Cardiac muscle cell (in vitro differentiated cells and primary cell): ENCODE measurements at regions not wholly inside any gene's neighbourhood (a gene's known extent, or its start where the extent isn't known, plus 50 kb on each side); places are given as distances from the start of the nearest gene placed in this dataset.
A peak's percentile ranks its signal among the peaks of the same experiment; 100 is the strongest.

ENCODE experiments used
- DNase-seq, 2 donors: peaks; one replicate each; pipeline versions ENCODE4 v3.0.0 to v3.0.0-alpha.2; 2010 to 2017; ENCODE audit warnings: low read depth in 1 of 2, low spot score in 1 of 2
- H3K27ac ChIP-seq: fragments of 200-600 bp; sonication (generic); 2 replicates; pipeline ENCODE4 v1.5.1; 2016
- H3K27me3 ChIP-seq: fragments of 200-600 bp; sonication (generic); 2 replicates; pipeline ENCODE4 v1.6.0; 2016; ENCODE audit warnings: control low read depth
- H3K36me3 ChIP-seq: fragments of 200-600 bp; sonication (generic); 2 replicates; pipeline ENCODE4 v1.5.1; 2016; ENCODE audit warnings: control low read depth
- H3K4me1 ChIP-seq: fragments of 200-600 bp; sonication (generic); 2 replicates; pipeline ENCODE4 v1.8.1; 2017; ENCODE audit warnings: low read depth, mild to moderate bottlenecking, mixed run types
- H3K4me3 ChIP-seq: fragments of 200-600 bp; sonication (generic); 2 replicates; pipeline ENCODE4 v1.5.1; 2016; ENCODE audit warnings: mild to moderate bottlenecking
- H3K9me3 ChIP-seq: fragments of 200-600 bp; sonication (generic); 2 replicates; pipeline ENCODE4 v1.5.1; 2017; ENCODE audit warnings: low read depth, mild to moderate bottlenecking, control low read depth
- CTCF ChIP-seq: IDR thresholded peaks from 2 replicates; pipeline ENCODE4 v1.5.1; 2012; ENCODE audit warnings: low read depth, mild to moderate bottlenecking, low read length

- TF ChIP-seq CTCF: no peak
- no peak overlapping the region for H3K4me3 ChIP-seq
Observed at GRCh38 chr4:110310795-110311194, 112.4 kb upstream of the ELOVL6 start.

GRCh38 chr4:110309675-110310074, 111.3 kb upstream of the ELOVL6 start:
- no peaks in the 10 kb centered on the region for H3K36me3 ChIP-seq
- H3K4me1 ChIP-seq: no peaks in the 10 kb centered on the region
- H3K4me3 ChIP-seq: no peak overlapping the region
- no peaks in the 10 kb centered on the region for H3K9me3 ChIP-seq
- no peak for TF ChIP-seq CTCF
- H3K27me3 ChIP-seq: no peaks in the 10 kb centered on the region
- no peak overlapping the region for H3K27ac ChIP-seq
- DNase-seq: peak in 1 of 2 donors; percentile 39

More at GRCh38 chr4:110310795-110311194, 112.4 kb upstream of the ELOVL6 start:
- H3K9me3 ChIP-seq: no peaks in the 10 kb centered on the region
- H3K27ac ChIP-seq: no peak overlapping the region
- H3K36me3 ChIP-seq: no peaks in the 10 kb centered on the region
- no peaks in the 10 kb centered on the region for H3K4me1 ChIP-seq
- H3K27me3 ChIP-seq: no peaks in the 10 kb centered on the region
- DNase-seq: peak in 1 of 2 donors; percentile 6

GRCh38 chr4:110306303-110306702, 107.9 kb upstream of the ELOVL6 start:
- H3K36me3 ChIP-seq: no peaks in the 10 kb centered on the region
- no peak for TF ChIP-seq CTCF
- peak in 1 of 2 donors; percentile 12 for DNase-seq

GRCh38 chr4:110305455-110305854, 107.0 kb upstream of the ELOVL6 start:
- no peaks in the 10 kb centered on the region for H3K36me3 ChIP-seq
- no peak overlapping the region for H3K4me3 ChIP-seq
- no peak overlapping the region for H3K27ac ChIP-seq
- no peak for DNase-seq
- no peaks in the 10 kb centered on the region for H3K27me3 ChIP-seq
- no peak for TF ChIP-seq CTCF
- H3K9me3 ChIP-seq: no peaks in the 10 kb centered on the region
- H3K4me1 ChIP-seq: no peaks in the 10 kb centered on the region

More at GRCh38 chr4:110306303-110306702, 107.9 kb upstream of the ELOVL6 start:
- Histone ChIP-seq H3K9me3 (no peaks in the 10 kb centered on the region), H3K4me3 (no peak overlapping the region), H3K4me1 (no peaks in the 10 kb centered on the region), H3K27me3 (no peaks in the 10 kb centered on the region), H3K27ac (no peak overlapping the region)

- Histone ChIP-seq H3K4me3 (no peak overlapping the region), H3K27me3 (no peaks in the 10 kb centered on the region), H3K9me3 (no peaks in the 10 kb centered on the region), H3K4me1 (no peaks in the 10 kb centered on the region), H3K27ac (no peak overlapping the region), H3K36me3 (no peaks in the 10 kb centered on the region)
- DNase-seq: no peak
- TF ChIP-seq CTCF: no peak
Observed at GRCh38 chr4:110296892-110297291, 98.5 kb upstream of the ELOVL6 start.

- Histone ChIP-seq H3K4me1 (peaks cover 6% of the 10 kb centered on the region), H3K4me3 (no peak overlapping the region), H3K9me3 (no peaks in the 10 kb centered on the region), H3K27me3 (no peaks in the 10 kb centered on the region), H3K27ac (no peak overlapping the region), H3K36me3 (no peaks in the 10 kb centered on the region)
- no peak for TF ChIP-seq CTCF
- no peak for DNase-seq
Observed at GRCh38 chr4:110294165-110294564, 95.8 kb upstream of the ELOVL6 start.
